ENCODE measurements at regions not wholly inside any gene's neighbourhood (a gene's known extent, or its start where the extent isn't known, plus 50 kb on each side); places are given as distances from the start of the nearest gene placed in this dataset.
"Not testable (repeated sequence)": the region's sequence is repeated elsewhere in the genome, so short reads cannot be mapped to it uniquely, and the experiment has no call there.

- no peak for DNase-seq (ENCODE audit: low spot score)
These were observed 365.5 kb downstream of the CXXC4 start for GRCh38 chr4:104129243-104129642.

DNA sequence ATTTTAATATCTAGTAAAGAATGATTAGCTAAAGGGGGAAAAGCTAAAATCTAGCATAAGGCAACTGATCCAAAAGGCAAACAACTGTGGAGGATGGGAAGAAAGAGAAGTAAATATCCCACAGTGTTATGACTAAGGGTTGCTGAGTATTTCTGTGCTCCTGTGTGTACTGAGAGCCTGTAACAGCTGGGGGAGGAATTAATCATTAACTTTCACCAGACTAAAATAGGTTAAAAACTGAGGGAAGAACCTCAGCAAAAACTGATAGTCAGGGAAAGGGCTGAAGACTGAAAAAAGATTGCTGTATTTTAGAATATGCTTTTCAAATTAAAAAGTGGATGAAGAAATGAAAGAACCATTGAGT is 365.9 kb downstream of the CXXC4 start:
- DNase-seq (ENCODE audit: low spot score), result no peak

DNA sequence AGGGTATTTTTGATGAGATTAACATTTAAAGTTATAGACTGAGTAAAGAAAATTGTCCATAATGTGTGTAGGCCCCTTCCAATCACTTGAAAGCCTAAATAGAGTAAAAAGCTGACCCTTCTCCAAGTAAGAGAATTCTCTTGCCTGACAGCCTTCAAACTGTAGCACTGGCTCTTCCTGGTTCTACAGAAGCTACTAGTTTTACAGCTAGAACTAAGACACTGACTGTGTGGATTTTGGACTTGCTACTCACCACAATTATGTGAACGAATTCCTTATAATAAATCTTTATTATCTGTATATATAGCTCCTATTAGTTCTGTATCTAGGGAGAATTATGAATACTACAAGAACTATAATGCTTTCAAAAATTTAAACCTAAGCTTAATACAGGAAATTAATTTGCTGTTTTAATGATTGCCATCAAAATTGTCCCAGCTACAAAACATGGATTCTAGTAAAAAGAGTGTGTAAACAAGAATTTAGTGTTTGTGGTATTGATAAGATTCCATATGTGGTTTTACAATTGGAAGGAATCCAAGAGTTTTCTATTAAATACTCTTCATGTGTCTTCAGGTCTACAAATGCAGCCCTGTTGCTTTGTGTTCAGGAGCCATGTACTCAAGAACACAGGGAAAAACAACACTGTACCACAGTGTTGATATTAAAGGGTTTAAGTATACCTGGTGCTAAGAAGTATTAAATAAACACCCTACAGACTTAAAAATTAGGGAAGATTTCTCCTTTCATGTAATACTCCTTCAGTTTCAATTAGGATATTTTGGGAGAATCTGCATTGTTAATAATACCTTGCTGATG is 366.5 kb downstream of the CXXC4 start:
- DNase-seq (ENCODE audit: low spot score), result no peak

GRCh38 chr4:104123021-104123420 is 371.7 kb downstream of the CXXC4 start:
- no peak for DNase-seq (ENCODE audit: low spot score)

- no peak for DNase-seq (ENCODE audit: low spot score)
These were observed 376.9 kb downstream of the CXXC4 start for GRCh38 chr4:104117776-104118175.

- no peak for DNase-seq (ENCODE audit: low spot score)
These were observed 380.8 kb downstream of the CXXC4 start for GRCh38 chr4:104113850-104114249.

DNA sequence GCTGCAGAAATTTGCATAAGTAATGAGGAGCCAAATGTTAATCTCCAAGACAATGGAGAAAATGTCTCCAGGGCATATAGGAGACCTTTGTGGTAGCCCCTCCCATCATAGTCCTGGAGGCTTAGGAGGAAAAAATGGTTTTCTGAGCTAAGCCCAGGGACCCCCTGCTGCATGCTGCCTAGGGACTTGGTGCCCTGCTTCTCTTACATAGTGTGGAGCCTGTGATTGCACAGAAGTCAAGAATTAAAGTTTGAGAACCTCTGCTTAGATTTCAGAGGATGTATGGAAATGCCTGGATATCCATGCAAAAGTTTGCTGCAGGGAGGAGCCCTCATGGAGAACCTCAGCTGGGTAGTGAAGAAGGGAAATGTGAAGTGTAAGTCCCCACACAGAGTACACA is 379.4 kb upstream of the TACR3 start:
- DNase-seq (ENCODE audit: low spot score), result no peak

- DNase-seq (ENCODE audit: low spot score), result no peak
These were observed 373.5 kb upstream of the TACR3 start for GRCh38 chr4:104093247-104093646.

- no peak for DNase-seq (ENCODE audit: low spot score)
These were observed 353.4 kb upstream of the TACR3 start for GRCh38 chr4:104073229-104073628.

DNA sequence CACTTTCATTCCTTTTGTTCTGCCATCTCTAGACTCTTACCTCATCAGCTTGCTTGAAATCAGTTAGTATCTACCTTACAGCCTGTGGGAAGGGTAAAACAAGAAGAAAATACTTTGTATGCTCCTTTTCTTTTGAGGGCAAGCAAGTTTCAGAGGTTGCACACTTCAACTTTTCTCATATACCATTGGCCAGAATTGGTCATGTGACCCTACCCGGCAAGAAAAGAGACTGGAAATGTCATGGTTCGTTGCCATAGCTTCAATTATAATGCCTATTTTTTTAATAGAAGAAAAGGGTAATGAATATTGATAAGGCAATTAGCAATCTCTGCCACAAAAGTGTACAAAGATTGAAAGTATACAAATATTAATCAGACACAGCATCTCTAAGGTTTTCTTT is 346.7 kb upstream of the TACR3 start:
- no peak for DNase-seq (ENCODE audit: low spot score)

GRCh38 chr4:104064646-104065577 is 345.1 kb upstream of the TACR3 start:
- peak; percentile 10 for DNase-seq (ENCODE audit: low spot score)

DNA sequence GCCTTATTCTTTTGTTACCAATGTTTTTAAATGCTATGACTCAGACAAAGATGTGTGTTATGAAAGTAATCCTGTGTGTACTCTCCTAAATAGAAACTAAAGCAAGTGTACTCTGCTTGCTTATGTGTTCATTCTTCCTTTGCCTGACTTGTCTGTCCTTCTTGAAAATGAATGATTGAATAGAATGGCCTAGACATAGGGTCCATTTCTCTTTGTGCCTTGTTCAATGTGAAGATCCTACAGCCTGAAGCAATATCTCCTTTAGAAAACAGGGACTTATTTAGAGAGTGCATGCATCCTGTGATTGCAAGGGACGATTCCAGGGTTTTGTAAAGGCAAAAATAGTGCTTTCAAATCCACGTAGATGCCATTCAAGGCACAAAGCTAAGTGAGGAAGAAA is 343.6 kb upstream of the TACR3 start:
- DNase-seq (ENCODE audit: low spot score), result no peak

DNA sequence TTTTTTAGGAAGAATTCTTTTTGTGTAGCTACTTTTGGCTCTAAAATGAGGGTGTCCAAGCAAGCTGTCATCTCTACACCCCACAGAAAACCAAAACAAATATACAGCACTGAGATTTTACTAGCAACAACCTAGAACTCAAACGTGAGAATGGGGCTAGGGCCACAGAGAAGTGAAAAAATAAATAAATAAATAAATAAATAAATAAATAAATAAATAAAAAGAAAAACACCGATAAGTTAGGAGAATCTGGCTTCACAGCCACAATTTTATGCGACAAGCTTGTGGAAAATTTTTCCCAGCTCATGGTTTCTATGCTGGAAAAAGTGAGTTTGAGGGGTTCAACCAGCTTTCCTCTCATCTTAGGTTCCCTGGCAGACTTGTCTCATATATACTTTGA is 324.6 kb upstream of the TACR3 start:
- DNase-seq (ENCODE audit: low spot score), result no peak

DNA sequence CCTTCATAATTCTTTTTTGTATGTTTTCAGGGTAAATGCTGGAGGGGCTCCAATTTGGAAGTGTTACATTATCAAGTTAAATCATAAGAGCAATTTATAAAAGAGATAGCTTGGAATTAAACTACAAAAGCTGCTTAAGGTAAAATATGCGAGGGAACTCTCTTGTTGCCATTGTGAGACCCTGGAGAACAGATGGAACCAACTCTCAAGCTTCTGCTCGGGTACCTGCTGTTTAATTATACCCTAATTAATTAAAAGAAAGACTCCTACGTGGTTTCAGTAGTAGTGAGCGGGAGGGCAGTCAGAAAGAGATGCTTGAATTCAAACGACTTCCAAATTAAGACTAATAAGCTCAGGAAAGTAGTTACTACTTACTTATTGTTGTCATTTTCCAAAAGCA is 313.1 kb upstream of the TACR3 start:
- DNase-seq (ENCODE audit: low spot score), result no peak

DNA sequence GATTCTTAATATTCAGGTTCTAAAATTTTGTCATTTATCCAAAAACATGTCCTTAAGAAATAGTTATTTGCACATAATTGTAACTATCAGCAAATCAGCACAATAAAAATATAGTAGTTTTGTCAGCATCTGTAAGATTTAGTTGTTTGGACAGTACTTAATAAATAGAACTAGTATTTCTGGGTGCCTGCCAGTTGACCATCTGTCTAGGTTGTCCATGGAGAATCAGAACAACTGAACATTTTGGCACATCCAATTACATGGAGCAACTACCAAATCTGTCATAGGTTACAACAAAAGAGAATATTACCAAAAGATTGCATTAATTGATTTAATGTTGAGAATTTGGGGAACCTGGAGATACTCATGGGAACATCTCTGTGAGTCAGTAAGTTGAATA is 305.5 kb upstream of the TACR3 start:
- DNase-seq (ENCODE audit: low spot score), result no peak

- DNase-seq (ENCODE audit: low spot score), result no peak
These were observed 303.0 kb upstream of the TACR3 start for GRCh38 chr4:104022831-104023230.

- DNase-seq (ENCODE audit: low spot score), result no peak
These were observed 302.4 kb upstream of the TACR3 start for GRCh38 chr4:104022226-104022625.

- DNase-seq (ENCODE audit: low spot score), result no peak
These were observed 300.9 kb upstream of the TACR3 start for GRCh38 chr4:104020641-104021040.

DNA sequence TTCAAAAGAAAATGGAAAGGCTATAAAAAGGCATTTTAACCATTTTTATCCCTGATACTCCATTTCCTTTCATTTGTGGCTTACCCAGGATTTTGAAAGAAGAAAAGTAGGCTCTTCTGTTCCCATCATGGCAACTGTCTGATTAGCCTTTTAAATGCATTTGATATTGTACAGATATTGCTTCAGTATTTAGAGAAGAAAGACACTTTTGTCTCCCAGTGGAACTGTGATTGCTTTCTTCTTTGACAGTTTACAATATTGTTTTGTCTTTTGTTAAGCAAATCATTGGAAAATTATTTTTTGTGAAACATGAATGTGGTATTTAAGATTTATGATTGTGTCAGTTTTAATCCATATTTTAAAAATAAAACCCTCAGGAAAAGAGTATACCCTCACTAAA is 297.4 kb upstream of the TACR3 start:
- DNase-seq (ENCODE audit: low spot score), result no peak

DNA sequence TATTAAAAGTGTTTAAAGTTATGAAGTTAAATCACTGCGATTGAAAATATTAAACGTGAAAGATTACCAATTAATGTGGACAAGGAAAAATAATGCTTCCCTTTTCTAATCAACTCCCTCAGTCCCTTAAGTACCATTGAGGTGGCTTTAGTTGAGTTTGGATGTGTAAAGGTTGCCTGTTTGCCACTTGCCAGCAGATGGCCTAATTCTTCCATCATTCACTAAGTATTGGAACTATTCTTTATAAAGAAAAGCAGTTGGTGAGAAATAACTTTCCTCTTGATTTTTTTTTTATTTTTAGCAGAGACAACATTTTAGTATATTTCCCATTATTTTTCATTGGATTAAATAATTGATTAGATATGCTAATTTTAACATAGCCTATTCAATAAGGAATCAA is 295.9 kb upstream of the TACR3 start:
- DNase-seq (ENCODE audit: low spot score), result no peak

DNA sequence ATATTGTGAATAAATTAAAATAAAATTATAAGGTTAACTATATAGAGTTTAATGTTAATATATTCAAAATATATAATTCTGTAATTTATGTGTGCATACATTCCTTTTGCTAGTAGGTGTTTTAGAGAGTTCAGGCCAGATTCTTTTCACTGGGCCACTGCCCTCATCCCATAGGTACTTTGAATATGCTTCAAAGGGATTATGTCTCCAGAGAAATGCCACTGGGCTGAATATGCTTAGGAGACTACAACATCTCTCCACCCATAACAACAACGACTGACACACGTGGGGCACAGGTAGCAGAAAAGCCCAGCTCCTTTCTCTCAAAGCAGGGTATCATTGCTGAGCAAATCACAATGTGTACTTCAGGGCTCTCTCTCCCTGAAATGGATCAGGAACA is 290.9 kb upstream of the TACR3 start:
- DNase-seq (ENCODE audit: low spot score), result no peak

DNA sequence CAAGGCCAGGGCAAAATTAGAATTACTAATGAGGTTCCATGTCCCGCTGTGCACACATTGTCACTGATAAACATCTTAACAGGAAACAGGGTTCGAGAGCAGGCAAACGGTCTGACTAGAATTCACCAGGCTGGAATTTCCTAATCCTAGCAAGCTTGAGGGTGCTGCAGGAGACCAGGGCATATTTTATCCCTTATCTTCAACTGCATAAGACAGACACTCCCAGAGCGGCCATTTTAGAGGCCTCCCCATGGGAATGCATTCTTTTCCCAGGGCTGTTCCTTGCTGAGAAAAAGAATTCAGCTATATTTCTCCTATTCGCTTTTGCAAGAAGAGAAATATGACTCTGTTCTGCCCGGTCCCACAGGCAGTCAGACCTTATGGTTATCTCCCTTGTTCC is 282.5 kb upstream of the TACR3 start:
- not testable (repeated sequence) for DNase-seq (ENCODE audit: low spot score)

DNA sequence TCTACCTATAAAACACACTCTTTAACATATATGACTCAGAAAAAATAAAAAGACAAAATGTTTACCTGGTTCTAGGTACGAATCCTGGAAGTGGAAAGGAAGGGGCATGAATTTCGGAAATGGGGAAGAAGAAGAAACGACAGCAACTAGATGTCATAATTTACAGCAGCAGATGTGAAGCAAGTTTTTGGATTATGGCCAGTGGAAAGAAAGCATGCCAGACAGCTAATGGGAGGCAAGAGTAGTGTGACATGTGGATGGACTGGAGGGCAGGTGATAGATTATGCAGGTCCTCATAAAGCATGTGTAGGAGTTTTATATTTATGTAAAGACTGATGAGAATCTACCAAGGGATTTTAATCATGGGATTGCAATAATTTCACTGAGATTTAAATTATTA is 279.0 kb upstream of the TACR3 start:
- no peak for DNase-seq (ENCODE audit: low spot score)
